ENCODE measurements at regions not wholly inside any gene's neighbourhood (a gene's known extent, or its start where the extent isn't known, plus 50 kb on each side); places are given as distances from the start of the nearest gene placed in this dataset.
"Not testable (repeated sequence)": the region's sequence is repeated elsewhere in the genome, so short reads cannot be mapped to it uniquely, and the experiment has no call there.

GRCh38 chr2:7728388-7728787 is 811.2 kb downstream of the RNF144A start:
- DNase-seq = no peak

GRCh38 chr2:7730449-7730848 is 813.2 kb downstream of the RNF144A start:
- DNase-seq = no peak

- DNase-seq = no peak
Measured at GRCh38 chr2:7730990-7731389, 813.8 kb downstream of the RNF144A start.

GRCh38 chr2:7732497-7732896 is 815.3 kb downstream of the RNF144A start:
- DNase-seq = no peak

- no peak for DNase-seq
Measured at GRCh38 chr2:7736646-7737305, 819.6 kb downstream of the RNF144A start.

GRCh38 chr2:7738596-7738995 is 821.4 kb downstream of the RNF144A start:
- DNase-seq = no peak

GRCh38 chr2:7740114-7740513 is 822.9 kb downstream of the RNF144A start:
- no peak for DNase-seq

GRCh38 chr2:7742301-7742700 is 825.1 kb downstream of the RNF144A start:
- no peak for DNase-seq

GRCh38 chr2:7744827-7745226 is 827.6 kb downstream of the RNF144A start:
- DNase-seq = no peak

GRCh38 chr2:7745369-7745768 is 828.2 kb downstream of the RNF144A start:
- DNase-seq = no peak

GRCh38 chr2:7748717-7749415 is 831.7 kb downstream of the RNF144A start:
- no peak for DNase-seq

- no peak for DNase-seq
Measured at GRCh38 chr2:7749895-7750559, 832.8 kb downstream of the RNF144A start.

GRCh38 chr2:7752291-7752690 is 835.1 kb downstream of the RNF144A start:
- no peak for DNase-seq

- no peak for DNase-seq
Measured at GRCh38 chr2:7753777-7754176, 836.6 kb downstream of the RNF144A start.

- DNase-seq = no peak
Measured at GRCh38 chr2:7755879-7756278, 838.7 kb downstream of the RNF144A start.

GRCh38 chr2:7758073-7758759 is 841.0 kb downstream of the RNF144A start:
- no peak for DNase-seq

GRCh38 chr2:7759898-7760297 is 842.7 kb downstream of the RNF144A start:
- no peak for DNase-seq

GRCh38 chr2:7763418-7763817 is 846.2 kb downstream of the RNF144A start:
- DNase-seq = not testable (repeated sequence)

GRCh38 chr2:7765236-7765635 is 848.0 kb downstream of the RNF144A start:
- DNase-seq = no peak

GRCh38 chr2:7766088-7766722 is 849.0 kb downstream of the RNF144A start:
- DNase-seq = no peak

GRCh38 chr2:7766978-7767565 is 849.9 kb downstream of the RNF144A start:
- no peak for DNase-seq

GRCh38 chr2:7767902-7768301 is 850.7 kb downstream of the RNF144A start:
- DNase-seq = no peak

GRCh38 chr2:7771781-7772180 is 854.6 kb downstream of the RNF144A start:
- no peak for DNase-seq
